ENCODE measurements at regions not wholly inside any gene's neighbourhood (a gene's known extent, or its start where the extent isn't known, plus 50 kb on each side); places are given as distances from the start of the nearest gene placed in this dataset.
"Not testable (repeated sequence)": the region's sequence is repeated elsewhere in the genome, so short reads cannot be mapped to it uniquely, and the experiment has no call there.

- no peak for DNase-seq (ENCODE audit: low spot score)
- intact Hi-C loops (cut with DNase I) = loop anchor here (2.0 to 10.0 kb wide), 4 partner anchors 40 to 245 kb away; no protein-coding TSS in a partner anchor
These were observed 233.9 kb upstream of the ZNF217 start for GRCh38 chr20:53827292-53828087.

GRCh38 chr20:53826597-53827291 is 233.1 kb upstream of the ZNF217 start:
- DNase-seq (ENCODE audit: low spot score) = no peak
- intact Hi-C loops (cut with DNase I) = loop anchor here (5.0 to 10.0 kb wide), 3 partner anchors 41 to 244 kb away; no protein-coding TSS in a partner anchor

GRCh38 chr20:53826090-53826489 is 232.5 kb upstream of the ZNF217 start:
- intact Hi-C loops (cut with DNase I) = loop anchor here (5.0 to 10.0 kb wide), 3 partner anchors 41 to 244 kb away; no protein-coding TSS in a partner anchor

GRCh38 chr20:53825282-53825681 is 231.6 kb upstream of the ZNF217 start:
- intact Hi-C loops (cut with DNase I) = loop anchor here (5.0 to 10.0 kb wide), 3 partner anchors 42 to 243 kb away; no protein-coding TSS in a partner anchor
- no peak for DNase-seq (ENCODE audit: low spot score)

More at GRCh38 chr20:53826090-53826489, 232.5 kb upstream of the ZNF217 start:
- DNase-seq (ENCODE audit: low spot score) = no peak

- intact Hi-C loops (cut with DNase I) = loop anchor here (5.0 to 10.0 kb wide), 3 partner anchors 43 to 242 kb away; no protein-coding TSS in a partner anchor
- DNase-seq (ENCODE audit: low spot score) = no peak
These were observed 231.1 kb upstream of the ZNF217 start for GRCh38 chr20:53824779-53825178.

- DNase-seq (ENCODE audit: low spot score) = no peak
- intact Hi-C loops (cut with DNase I) = loop anchor here (10.0 kb wide), 1 partner anchor 48 kb away; no protein-coding TSS in a partner anchor
These were observed 229.6 kb upstream of the ZNF217 start for GRCh38 chr20:53823121-53823764.

- intact Hi-C loops (cut with DNase I) = loop anchor here (10.0 kb wide), 1 partner anchor 48 kb away; no protein-coding TSS in a partner anchor
- no peak for DNase-seq (ENCODE audit: low spot score)
These were observed 228.9 kb upstream of the ZNF217 start for GRCh38 chr20:53822534-53822933.

GRCh38 chr20:53819973-53820451 is 226.4 kb upstream of the ZNF217 start:
- intact Hi-C loops (cut with DNase I) = loop anchor here (10.0 kb wide), 1 partner anchor 45 kb away; no protein-coding TSS in a partner anchor
- DNase-seq (ENCODE audit: low spot score) = no peak

- intact Hi-C loops (cut with DNase I) = no loop called here
- no peak for DNase-seq (ENCODE audit: low spot score)
These were observed 225.0 kb upstream of the ZNF217 start for GRCh38 chr20:53818457-53819177.

- DNase-seq (ENCODE audit: low spot score); intact Hi-C loops (cut with DNase I): not testable (repeated sequence)
These were observed 223.9 kb upstream of the ZNF217 start for GRCh38 chr20:53817513-53817912.

GRCh38 chr20:53816872-53817398 is 223.3 kb upstream of the ZNF217 start:
- intact Hi-C loops (cut with DNase I) = no loop called here
- no peak for DNase-seq (ENCODE audit: low spot score)

- intact Hi-C loops (cut with DNase I) = no loop called here
- DNase-seq (ENCODE audit: low spot score) = no peak
These were observed 221.9 kb upstream of the ZNF217 start for GRCh38 chr20:53815509-53815908.

- intact Hi-C loops (cut with DNase I) = no loop called here
- DNase-seq (ENCODE audit: low spot score) = no peak
These were observed 220.4 kb upstream of the ZNF217 start for GRCh38 chr20:53814060-53814459.

- no peak for DNase-seq (ENCODE audit: low spot score)
- intact Hi-C loops (cut with DNase I) = no loop called here
These were observed 220.0 kb upstream of the ZNF217 start for GRCh38 chr20:53813636-53814035.

GRCh38 chr20:53811577-53811976 is 217.9 kb upstream of the ZNF217 start:
- no peak for DNase-seq (ENCODE audit: low spot score)
- intact Hi-C loops (cut with DNase I) = no loop called here

- intact Hi-C loops (cut with DNase I) = no loop called here
- no peak for DNase-seq (ENCODE audit: low spot score)
These were observed 217.2 kb upstream of the ZNF217 start for GRCh38 chr20:53810661-53811355.

GRCh38 chr20:53809728-53810365 is 216.2 kb upstream of the ZNF217 start:
- intact Hi-C loops (cut with DNase I) = no loop called here
- DNase-seq (ENCODE audit: low spot score) = no peak

GRCh38 chr20:53809217-53809616 is 215.6 kb upstream of the ZNF217 start:
- DNase-seq (ENCODE audit: low spot score) = no peak
- intact Hi-C loops (cut with DNase I) = no loop called here

Measured in cardiac septum (tissue), 1 donor.